WTC11 (cell line): ENCODE measurements at regions not wholly inside any gene's neighbourhood (a gene's known extent, or its start where the extent isn't known, plus 50 kb on each side); places are given as distances from the start of the nearest gene placed in this dataset.

Experiments used
- ATF3 ChIP-seq: sonication (generic); formaldehyde crosslinking; conservative IDR thresholded peaks from 2 replicates; pipeline ENCODE4 v1.8.1; 2022; ENCODE audit warnings: mild to moderate bottlenecking, missing genetic modification reagents
- ATF6 ChIP-seq: sonication (generic); formaldehyde crosslinking; IDR thresholded peaks from 2 replicates; pipeline ENCODE4 v1.8.1; 2023; ENCODE audit warnings: mild to moderate bottlenecking, missing genetic modification reagents
- CBFB ChIP-seq: sonication (generic); formaldehyde crosslinking; IDR thresholded peaks from 2 replicates; pipeline ENCODE4 v1.8.1; 2022; ENCODE audit warnings: mild to moderate bottlenecking, low read depth, missing genetic modification reagents
- CTCF ChIP-seq: fragments of 200-600 bp; IDR thresholded peaks from 2 replicates; pipeline ENCODE4 v1.8.0; 2022; ENCODE audit warnings: antibody characterized with exemption
- JUN ChIP-seq: sonication (generic); formaldehyde crosslinking; IDR thresholded peaks from 2 replicates; pipeline ENCODE4 v1.8.0; 2023; ENCODE audit warnings: mild to moderate bottlenecking, missing genetic modification reagents
- MAX ChIP-seq: sonication (generic); formaldehyde crosslinking; IDR thresholded peaks from 2 replicates; pipeline ENCODE4 v1.8.0; 2022; ENCODE audit warnings: mild to moderate bottlenecking, missing genetic modification reagents
- NFYB ChIP-seq: sonication (generic); formaldehyde crosslinking; conservative IDR thresholded peaks from 2 replicates; pipeline ENCODE4 v1.8.0; 2022; ENCODE audit warnings: low read depth, missing genetic modification reagents
- SMAD4 ChIP-seq: sonication (generic); formaldehyde crosslinking; IDR thresholded peaks from 2 replicates; pipeline ENCODE4 v1.8.0; 2022; ENCODE audit warnings: mild to moderate bottlenecking, missing genetic modification reagents
- SP1 ChIP-seq: sonication (generic); formaldehyde crosslinking; conservative IDR thresholded peaks from 2 replicates; pipeline ENCODE4 v1.8.1; 2022; ENCODE audit warnings: missing genetic modification reagents
- TCF7 ChIP-seq: sonication (generic); formaldehyde crosslinking; IDR thresholded peaks from 2 replicates; pipeline ENCODE4 v1.8.0; 2022; ENCODE audit warnings: mild to moderate bottlenecking, low read depth, missing genetic modification reagents, moderate library complexity
- ZBTB21 ChIP-seq: sonication (generic); formaldehyde crosslinking; IDR thresholded peaks from 2 replicates; pipeline ENCODE4 v1.8.1; 2023; ENCODE audit warnings: mild to moderate bottlenecking, missing genetic modification reagents, borderline replicate concordance
- ZNF138 ChIP-seq: sonication (generic); formaldehyde crosslinking; conservative IDR thresholded peaks from 2 replicates; pipeline ENCODE4 v1.8.1; 2022; ENCODE audit warnings: mild to moderate bottlenecking, moderate library complexity, missing genetic modification reagents
- ZNF423 ChIP-seq: fragments of 250-450 bp; sonication (Bioruptor Pico); IDR thresholded peaks from 2 replicates; pipeline ENCODE4 v2.1.2; 2022; ENCODE audit warnings: mild to moderate bottlenecking, moderate library complexity

GRCh38 chr9:81321551-81321950, 367.8 kb downstream of the TLE1 start:
- no peak for TF ChIP-seq CBFB
- TF ChIP-seq ATF6 (CRISPR knock-in tag): no peak
- TF ChIP-seq JUN (CRISPR knock-in tag): no peak
- TF ChIP-seq CTCF: no peak
- TF ChIP-seq ZBTB21: no peak
- no peak for TF ChIP-seq TCF7 (CRISPR knock-in tag)
- no peak for TF ChIP-seq ATF3
- no peak for TF ChIP-seq NFYB (CRISPR knock-in tag)
- no peak for TF ChIP-seq MAX
- TF ChIP-seq SMAD4 (CRISPR knock-in tag): no peak
- TF ChIP-seq ZNF138 (CRISPR knock-in tag): no peak
- no peak for TF ChIP-seq ZNF423
- no peak for TF ChIP-seq SP1 (CRISPR knock-in tag)
